22Rv1 (cell line): ENCODE measurements at regions not wholly inside any gene's neighbourhood (a gene's known extent, or its start where the extent isn't known, plus 50 kb on each side); places are given as distances from the start of the nearest gene placed in this dataset.

ENCODE experiments used
- ZFX ChIP-seq: fragments of 450-650 bp; IDR thresholded peaks from 2 replicates; pipeline ENCODE4 v1.6.1; 2017; ENCODE audit warnings: antibody characterized with exemption, borderline replicate concordance
- TF ChIP-seq, protein P1 (sequence below): fragments of 450-650 bp; IDR thresholded peaks from 2 replicates; pipeline ENCODE4 v1.5.1; 2017; ENCODE audit warnings: mild to moderate bottlenecking

DNA sequence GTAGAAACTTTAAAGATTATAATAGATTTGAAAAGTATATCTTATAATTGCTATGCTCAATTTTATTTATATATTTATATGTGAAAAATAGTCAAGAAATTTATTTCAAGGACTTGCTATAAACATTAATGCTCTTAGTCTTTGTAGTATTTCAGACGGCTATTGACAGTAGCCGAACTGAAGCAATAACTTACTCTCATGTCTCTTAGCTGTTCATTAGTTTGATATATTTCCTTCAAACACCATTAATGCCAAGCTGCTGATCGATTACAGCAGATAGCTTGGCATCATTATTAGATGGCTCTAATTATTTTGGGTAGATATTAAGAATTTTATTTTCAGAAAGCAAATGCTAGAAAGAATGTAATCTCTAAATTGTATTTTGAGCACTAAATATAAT lies 1151.5 kb upstream of the SPRY2 start:
- TF ChIP-seq, protein P1, sequence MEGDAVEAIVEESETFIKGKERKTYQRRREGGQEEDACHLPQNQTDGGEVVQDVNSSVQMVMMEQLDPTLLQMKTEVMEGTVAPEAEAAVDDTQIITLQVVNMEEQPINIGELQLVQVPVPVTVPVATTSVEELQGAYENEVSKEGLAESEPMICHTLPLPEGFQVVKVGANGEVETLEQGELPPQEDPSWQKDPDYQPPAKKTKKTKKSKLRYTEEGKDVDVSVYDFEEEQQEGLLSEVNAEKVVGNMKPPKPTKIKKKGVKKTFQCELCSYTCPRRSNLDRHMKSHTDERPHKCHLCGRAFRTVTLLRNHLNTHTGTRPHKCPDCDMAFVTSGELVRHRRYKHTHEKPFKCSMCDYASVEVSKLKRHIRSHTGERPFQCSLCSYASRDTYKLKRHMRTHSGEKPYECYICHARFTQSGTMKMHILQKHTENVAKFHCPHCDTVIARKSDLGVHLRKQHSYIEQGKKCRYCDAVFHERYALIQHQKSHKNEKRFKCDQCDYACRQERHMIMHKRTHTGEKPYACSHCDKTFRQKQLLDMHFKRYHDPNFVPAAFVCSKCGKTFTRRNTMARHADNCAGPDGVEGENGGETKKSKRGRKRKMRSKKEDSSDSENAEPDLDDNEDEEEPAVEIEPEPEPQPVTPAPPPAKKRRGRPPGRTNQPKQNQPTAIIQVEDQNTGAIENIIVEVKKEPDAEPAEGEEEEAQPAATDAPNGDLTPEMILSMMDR: no peak
- TF ChIP-seq ZFX: no peak
